Lower leg skin (tissue), 3 donors: ENCODE measurements at regions not wholly inside any gene's neighbourhood (a gene's known extent, or its start where the extent isn't known, plus 50 kb on each side); places are given as distances from the start of the nearest gene placed in this dataset.

ENCODE experiments used
- POLR2A ChIP-seq, 2 donors: fragments of 450-650 bp; IDR thresholded peaks; one replicate each; pipeline ENCODE4 v1.6.1; 2016 to 2017; ENCODE audit warnings: antibody characterized with exemption in 2 of 2, mild to moderate bottlenecking in 1 of 2, moderate library complexity in 1 of 2
- TF ChIP-seq, protein P1 (sequence below), 3 donors: fragments of 450-650 bp; IDR thresholded peaks; one replicate each; pipeline ENCODE4 v1.5.1; 2016; ENCODE audit warnings: antibody characterized with exemption in 3 of 3, mild to moderate bottlenecking in 3 of 3, moderate library complexity in 2 of 3

DNA sequence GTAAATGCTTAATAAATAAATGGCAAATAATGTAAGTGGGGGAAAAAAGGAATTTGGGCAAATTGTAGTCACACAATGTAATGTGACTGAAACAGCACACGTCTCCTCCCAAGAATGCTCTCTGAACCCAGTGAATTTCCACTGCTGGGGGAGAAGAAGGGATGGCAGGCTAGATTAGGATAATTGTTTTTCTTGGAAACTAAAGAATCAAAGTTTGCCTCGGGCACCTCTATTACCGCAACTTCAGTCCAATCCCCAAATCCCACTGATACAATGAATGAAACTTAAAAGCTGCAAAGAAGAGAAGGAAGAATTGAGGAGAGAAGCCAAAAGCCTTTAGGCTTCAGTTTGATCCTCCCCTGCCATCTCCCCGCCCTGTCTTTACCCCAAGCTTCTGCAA is 423.2 kb upstream of the PAPPA start:
- TF ChIP-seq, protein P1, sequence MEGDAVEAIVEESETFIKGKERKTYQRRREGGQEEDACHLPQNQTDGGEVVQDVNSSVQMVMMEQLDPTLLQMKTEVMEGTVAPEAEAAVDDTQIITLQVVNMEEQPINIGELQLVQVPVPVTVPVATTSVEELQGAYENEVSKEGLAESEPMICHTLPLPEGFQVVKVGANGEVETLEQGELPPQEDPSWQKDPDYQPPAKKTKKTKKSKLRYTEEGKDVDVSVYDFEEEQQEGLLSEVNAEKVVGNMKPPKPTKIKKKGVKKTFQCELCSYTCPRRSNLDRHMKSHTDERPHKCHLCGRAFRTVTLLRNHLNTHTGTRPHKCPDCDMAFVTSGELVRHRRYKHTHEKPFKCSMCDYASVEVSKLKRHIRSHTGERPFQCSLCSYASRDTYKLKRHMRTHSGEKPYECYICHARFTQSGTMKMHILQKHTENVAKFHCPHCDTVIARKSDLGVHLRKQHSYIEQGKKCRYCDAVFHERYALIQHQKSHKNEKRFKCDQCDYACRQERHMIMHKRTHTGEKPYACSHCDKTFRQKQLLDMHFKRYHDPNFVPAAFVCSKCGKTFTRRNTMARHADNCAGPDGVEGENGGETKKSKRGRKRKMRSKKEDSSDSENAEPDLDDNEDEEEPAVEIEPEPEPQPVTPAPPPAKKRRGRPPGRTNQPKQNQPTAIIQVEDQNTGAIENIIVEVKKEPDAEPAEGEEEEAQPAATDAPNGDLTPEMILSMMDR (IDR thresholded peaks at IDR 0.05): no peak
- no peak for TF ChIP-seq POLR2A (IDR thresholded peaks at IDR 0.05)
